GM23338 (cell line): ENCODE measurements at regions not wholly inside any gene's neighbourhood (a gene's known extent, or its start where the extent isn't known, plus 50 kb on each side); places are given as distances from the start of the nearest gene placed in this dataset.

Source experiments
- CREB1 ChIP-seq: fragments of 250-450 bp; sonication (Bioruptor Pico); IDR thresholded peaks from 2 replicates; pipeline ENCODE4 v1.5.0; 2020; ENCODE audit warnings: low read depth, mild to moderate bottlenecking, moderate library complexity
- EZH2 ChIP-seq: fragments of 200-600 bp; sonication (generic); IDR thresholded peaks from one replicate; pipeline ENCODE4 v1.8.0; 2017; ENCODE audit warnings: antibody characterized with exemption, mild to moderate bottlenecking, low read depth; ENCODE audit not compliant: unreplicated experiment
- EZH2phosphoT487 ChIP-seq: fragments of 200-600 bp; sonication (generic); IDR thresholded peaks from one replicate; pipeline ENCODE4 v1.8.1; 2018; ENCODE audit warnings: antibody characterized with exemption; ENCODE audit not compliant: unreplicated experiment
- JUNB ChIP-seq: IDR thresholded peaks from one replicate; pipeline ENCODE4 v1.6.1; 2016; ENCODE audit warnings: antibody characterized with exemption; ENCODE audit not compliant: unreplicated experiment
- NANOG ChIP-seq: IDR thresholded peaks from 2 replicates; pipeline ENCODE4 v1.6.1; 2016; ENCODE audit warnings: antibody characterized with exemption, borderline replicate concordance
- POLR2AphosphoS5 ChIP-seq: IDR thresholded peaks from 2 replicates; pipeline ENCODE4 v1.6.1; 2016; ENCODE audit warnings: antibody characterized with exemption, low read depth
- STAT1 ChIP-seq: IDR thresholded peaks from one replicate; pipeline ENCODE4 v1.6.1; 2016; ENCODE audit warnings: antibody characterized with exemption; ENCODE audit not compliant: unreplicated experiment
- ZNF114 ChIP-seq: fragments of 250-450 bp; sonication (Bioruptor Pico); IDR thresholded peaks from 2 replicates; pipeline ENCODE4 v1.5.0; 2020; ENCODE audit warnings: mild to moderate bottlenecking, moderate library complexity
- ZNF331 ChIP-seq: fragments of 250-450 bp; sonication (Bioruptor Pico); IDR thresholded peaks from 2 replicates; pipeline ENCODE4 v1.5.0; 2020; ENCODE audit warnings: low read depth, mild to moderate bottlenecking, moderate library complexity
- TF ChIP-seq, protein P1 (sequence below), 2 experiments: fragments of 200-600 bp in 1 of 2; sonication (generic) in 1 of 2; conservative IDR thresholded peaks; 2 replicates each; pipeline versions ENCODE4 v1.5.1 to v1.6.1; 2016 to 2017; ENCODE audit warnings: antibody characterized with exemption in 2 of 2, low read depth in 2 of 2, mild to moderate bottlenecking in 2 of 2, moderate library complexity in 1 of 2
- TF ChIP-seq, protein P2 (sequence below): IDR thresholded peaks from one replicate; pipeline ENCODE4 v1.6.1; 2018; ENCODE audit warnings: antibody characterized with exemption; ENCODE audit not compliant: unreplicated experiment
- TF ChIP-seq, protein P3 (sequence below): IDR thresholded peaks from 2 replicates; pipeline ENCODE4 v1.6.1; 2016; ENCODE audit warnings: antibody characterized with exemption
- TF ChIP-seq, protein P4 (sequence below): fragments of 250-450 bp; sonication (Bioruptor Pico); IDR thresholded peaks from 2 replicates; pipeline ENCODE4 v1.5.0; 2020; ENCODE audit warnings: mild to moderate bottlenecking, moderate library complexity

DNA sequence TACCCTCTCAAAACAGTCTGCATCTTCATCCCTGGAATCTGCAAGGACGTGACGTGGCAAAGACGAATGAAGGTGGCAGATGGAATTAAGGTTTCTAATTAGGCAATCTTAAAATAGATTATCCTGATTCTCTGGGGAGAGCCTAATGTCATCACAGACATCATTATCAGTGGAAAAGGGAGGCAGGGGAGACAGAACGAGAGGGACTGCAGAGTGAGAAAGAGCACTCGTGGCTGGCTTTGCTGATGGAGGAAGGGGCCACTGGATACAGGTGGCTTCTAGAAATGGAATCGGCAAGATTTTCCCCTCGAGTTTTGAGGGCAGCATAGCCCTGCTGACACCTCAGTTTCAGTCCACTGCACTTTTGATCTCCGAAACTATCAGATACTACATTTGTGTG lies 110.6 kb downstream of the ASMT start:
- no peak for TF ChIP-seq EZH2phosphoT487
- TF ChIP-seq POLR2AphosphoS5: no peak
- TF ChIP-seq, protein P1, sequence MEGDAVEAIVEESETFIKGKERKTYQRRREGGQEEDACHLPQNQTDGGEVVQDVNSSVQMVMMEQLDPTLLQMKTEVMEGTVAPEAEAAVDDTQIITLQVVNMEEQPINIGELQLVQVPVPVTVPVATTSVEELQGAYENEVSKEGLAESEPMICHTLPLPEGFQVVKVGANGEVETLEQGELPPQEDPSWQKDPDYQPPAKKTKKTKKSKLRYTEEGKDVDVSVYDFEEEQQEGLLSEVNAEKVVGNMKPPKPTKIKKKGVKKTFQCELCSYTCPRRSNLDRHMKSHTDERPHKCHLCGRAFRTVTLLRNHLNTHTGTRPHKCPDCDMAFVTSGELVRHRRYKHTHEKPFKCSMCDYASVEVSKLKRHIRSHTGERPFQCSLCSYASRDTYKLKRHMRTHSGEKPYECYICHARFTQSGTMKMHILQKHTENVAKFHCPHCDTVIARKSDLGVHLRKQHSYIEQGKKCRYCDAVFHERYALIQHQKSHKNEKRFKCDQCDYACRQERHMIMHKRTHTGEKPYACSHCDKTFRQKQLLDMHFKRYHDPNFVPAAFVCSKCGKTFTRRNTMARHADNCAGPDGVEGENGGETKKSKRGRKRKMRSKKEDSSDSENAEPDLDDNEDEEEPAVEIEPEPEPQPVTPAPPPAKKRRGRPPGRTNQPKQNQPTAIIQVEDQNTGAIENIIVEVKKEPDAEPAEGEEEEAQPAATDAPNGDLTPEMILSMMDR (conservative IDR thresholded peaks at IDR 0.05; ENCODE audit: low read depth in 2 of 2): no peak
- TF ChIP-seq CREB1 (CRISPR knock-in tag): no peak
- TF ChIP-seq, protein P2, sequence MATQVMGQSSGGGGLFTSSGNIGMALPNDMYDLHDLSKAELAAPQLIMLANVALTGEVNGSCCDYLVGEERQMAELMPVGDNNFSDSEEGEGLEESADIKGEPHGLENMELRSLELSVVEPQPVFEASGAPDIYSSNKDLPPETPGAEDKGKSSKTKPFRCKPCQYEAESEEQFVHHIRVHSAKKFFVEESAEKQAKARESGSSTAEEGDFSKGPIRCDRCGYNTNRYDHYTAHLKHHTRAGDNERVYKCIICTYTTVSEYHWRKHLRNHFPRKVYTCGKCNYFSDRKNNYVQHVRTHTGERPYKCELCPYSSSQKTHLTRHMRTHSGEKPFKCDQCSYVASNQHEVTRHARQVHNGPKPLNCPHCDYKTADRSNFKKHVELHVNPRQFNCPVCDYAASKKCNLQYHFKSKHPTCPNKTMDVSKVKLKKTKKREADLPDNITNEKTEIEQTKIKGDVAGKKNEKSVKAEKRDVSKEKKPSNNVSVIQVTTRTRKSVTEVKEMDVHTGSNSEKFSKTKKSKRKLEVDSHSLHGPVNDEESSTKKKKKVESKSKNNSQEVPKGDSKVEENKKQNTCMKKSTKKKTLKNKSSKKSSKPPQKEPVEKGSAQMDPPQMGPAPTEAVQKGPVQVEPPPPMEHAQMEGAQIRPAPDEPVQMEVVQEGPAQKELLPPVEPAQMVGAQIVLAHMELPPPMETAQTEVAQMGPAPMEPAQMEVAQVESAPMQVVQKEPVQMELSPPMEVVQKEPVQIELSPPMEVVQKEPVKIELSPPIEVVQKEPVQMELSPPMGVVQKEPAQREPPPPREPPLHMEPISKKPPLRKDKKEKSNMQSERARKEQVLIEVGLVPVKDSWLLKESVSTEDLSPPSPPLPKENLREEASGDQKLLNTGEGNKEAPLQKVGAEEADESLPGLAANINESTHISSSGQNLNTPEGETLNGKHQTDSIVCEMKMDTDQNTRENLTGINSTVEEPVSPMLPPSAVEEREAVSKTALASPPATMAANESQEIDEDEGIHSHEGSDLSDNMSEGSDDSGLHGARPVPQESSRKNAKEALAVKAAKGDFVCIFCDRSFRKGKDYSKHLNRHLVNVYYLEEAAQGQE: no peak
- TF ChIP-seq STAT1: no peak
- TF ChIP-seq, protein P3, sequence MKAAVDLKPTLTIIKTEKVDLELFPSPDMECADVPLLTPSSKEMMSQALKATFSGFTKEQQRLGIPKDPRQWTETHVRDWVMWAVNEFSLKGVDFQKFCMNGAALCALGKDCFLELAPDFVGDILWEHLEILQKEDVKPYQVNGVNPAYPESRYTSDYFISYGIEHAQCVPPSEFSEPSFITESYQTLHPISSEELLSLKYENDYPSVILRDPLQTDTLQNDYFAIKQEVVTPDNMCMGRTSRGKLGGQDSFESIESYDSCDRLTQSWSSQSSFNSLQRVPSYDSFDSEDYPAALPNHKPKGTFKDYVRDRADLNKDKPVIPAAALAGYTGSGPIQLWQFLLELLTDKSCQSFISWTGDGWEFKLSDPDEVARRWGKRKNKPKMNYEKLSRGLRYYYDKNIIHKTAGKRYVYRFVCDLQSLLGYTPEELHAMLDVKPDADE: no peak
- no peak for TF ChIP-seq ZNF331 (CRISPR knock-in tag)
- no peak for TF ChIP-seq EZH2
- TF ChIP-seq ZNF114 (CRISPR knock-in tag): no peak
- no peak for TF ChIP-seq JUNB
- no peak for TF ChIP-seq NANOG
- TF ChIP-seq, protein P4, sequence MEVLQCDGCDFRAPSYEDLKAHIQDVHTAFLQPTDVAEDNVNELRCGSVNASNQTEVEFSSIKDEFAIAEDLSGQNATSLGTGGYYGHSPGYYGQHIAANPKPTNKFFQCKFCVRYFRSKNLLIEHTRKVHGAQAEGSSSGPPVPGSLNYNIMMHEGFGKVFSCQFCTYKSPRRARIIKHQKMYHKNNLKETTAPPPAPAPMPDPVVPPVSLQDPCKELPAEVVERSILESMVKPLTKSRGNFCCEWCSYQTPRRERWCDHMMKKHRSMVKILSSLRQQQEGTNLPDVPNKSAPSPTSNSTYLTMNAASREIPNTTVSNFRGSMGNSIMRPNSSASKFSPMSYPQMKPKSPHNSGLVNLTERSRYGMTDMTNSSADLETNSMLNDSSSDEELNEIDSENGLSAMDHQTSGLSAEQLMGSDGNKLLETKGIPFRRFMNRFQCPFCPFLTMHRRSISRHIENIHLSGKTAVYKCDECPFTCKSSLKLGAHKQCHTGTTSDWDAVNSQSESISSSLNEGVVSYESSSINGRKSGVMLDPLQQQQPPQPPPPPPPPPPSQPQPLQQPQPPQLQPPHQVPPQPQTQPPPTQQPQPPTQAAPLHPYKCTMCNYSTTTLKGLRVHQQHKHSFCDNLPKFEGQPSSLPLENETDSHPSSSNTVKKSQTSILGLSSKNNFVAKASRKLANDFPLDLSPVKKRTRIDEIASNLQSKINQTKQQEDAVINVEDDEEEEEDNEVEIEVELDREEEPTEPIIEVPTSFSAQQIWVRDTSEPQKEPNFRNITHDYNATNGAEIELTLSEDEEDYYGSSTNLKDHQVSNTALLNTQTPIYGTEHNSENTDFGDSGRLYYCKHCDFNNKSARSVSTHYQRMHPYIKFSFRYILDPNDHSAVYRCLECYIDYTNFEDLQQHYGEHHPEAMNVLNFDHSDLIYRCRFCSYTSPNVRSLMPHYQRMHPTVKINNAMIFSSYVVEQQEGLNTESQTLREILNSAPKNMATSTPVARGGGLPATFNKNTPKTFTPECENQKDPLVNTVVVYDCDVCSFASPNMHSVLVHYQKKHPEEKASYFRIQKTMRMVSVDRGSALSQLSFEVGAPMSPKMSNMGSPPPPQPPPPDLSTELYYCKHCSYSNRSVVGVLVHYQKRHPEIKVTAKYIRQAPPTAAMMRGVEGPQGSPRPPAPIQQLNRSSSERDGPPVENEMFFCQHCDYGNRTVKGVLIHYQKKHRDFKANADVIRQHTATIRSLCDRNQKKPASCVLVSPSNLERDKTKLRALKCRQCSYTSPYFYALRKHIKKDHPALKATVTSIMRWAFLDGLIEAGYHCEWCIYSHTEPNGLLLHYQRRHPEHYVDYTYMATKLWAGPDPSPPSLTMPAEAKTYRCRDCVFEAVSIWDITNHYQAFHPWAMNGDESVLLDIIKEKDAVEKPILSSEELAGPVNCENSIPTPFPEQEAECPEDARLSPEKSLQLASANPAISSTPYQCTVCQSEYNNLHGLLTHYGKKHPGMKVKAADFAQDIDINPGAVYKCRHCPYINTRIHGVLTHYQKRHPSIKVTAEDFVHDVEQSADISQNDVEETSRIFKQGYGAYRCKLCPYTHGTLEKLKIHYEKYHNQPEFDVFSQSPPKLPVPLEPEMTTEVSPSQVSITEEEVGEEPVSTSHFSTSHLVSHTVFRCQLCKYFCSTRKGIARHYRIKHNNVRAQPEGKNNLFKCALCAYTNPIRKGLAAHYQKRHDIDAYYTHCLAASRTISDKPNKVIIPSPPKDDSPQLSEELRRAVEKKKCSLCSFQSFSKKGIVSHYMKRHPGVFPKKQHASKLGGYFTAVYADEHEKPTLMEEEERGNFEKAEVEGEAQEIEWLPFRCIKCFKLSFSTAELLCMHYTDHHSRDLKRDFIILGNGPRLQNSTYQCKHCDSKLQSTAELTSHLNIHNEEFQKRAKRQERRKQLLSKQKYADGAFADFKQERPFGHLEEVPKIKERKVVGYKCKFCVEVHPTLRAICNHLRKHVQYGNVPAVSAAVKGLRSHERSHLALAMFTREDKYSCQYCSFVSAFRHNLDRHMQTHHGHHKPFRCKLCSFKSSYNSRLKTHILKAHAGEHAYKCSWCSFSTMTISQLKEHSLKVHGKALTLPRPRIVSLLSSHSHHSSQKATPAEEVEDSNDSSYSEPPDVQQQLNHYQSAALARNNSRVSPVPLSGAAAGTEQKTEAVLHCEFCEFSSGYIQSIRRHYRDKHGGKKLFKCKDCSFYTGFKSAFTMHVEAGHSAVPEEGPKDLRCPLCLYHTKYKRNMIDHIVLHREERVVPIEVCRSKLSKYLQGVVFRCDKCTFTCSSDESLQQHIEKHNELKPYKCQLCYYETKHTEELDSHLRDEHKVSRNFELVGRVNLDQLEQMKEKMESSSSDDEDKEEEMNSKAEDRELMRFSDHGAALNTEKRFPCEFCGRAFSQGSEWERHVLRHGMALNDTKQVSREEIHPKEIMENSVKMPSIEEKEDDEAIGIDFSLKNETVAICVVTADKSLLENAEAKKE (CRISPR knock-in tag): no peak
